Uterus (tissue), 3 donors: ENCODE measurements at regions not wholly inside any gene's neighbourhood (a gene's known extent, or its start where the extent isn't known, plus 50 kb on each side); places are given as distances from the start of the nearest gene placed in this dataset.

Experiments used
- DNase-seq, 2 donors: peaks; one replicate each; pipeline ENCODE4 v3.0.0-alpha.2; 2019 to 2020
- H3K27ac ChIP-seq, 2 donors: fragments of 200-600 bp; sonication (generic); 1 replicate in 1 of 2; 2 replicates in 1 of 2; pipeline ENCODE4 v1.5.1; 2016 to 2018
- H3K27me3 ChIP-seq, 2 donors: fragments of 200-600 bp; sonication (generic); one replicate each; pipeline ENCODE4 v1.5.1; 2018 to 2019; ENCODE audit warnings: control low read depth in 1 of 2
- H3K36me3 ChIP-seq, 2 donors: fragments of 200-600 bp; sonication (generic); one replicate each; pipeline ENCODE4 v1.5.1; 2019; ENCODE audit warnings: control low read depth in 1 of 2
- H3K4me1 ChIP-seq, 2 donors: fragments of 200-600 bp; sonication (generic); one replicate each; pipeline ENCODE4 v1.5.1; 2018 to 2019; ENCODE audit warnings: control low read depth in 1 of 2
- H3K4me3 ChIP-seq, 2 donors: fragments of 200-600 bp; sonication (generic); 1 replicate in 1 of 2; 2 replicates in 1 of 2; pipeline ENCODE4 v1.5.1; 2018 to 2019; ENCODE audit warnings: mild to moderate bottlenecking in 1 of 2
- H3K9me3 ChIP-seq, 2 donors: fragments of 200-600 bp; sonication (generic); one replicate each; pipeline ENCODE4 v1.5.1; 2019; ENCODE audit warnings: control low read depth in 1 of 2
- POLR2A ChIP-seq, 2 donors: fragments of 450-650 bp; IDR thresholded peaks; one replicate each; pipeline ENCODE4 v1.6.1; 2016; ENCODE audit warnings: antibody characterized with exemption in 2 of 2, mild to moderate bottlenecking in 1 of 2, moderate library complexity in 1 of 2
- intact Hi-C: fragments of 100-400 bp; cut with DNase I; formaldehyde crosslinking; loops from one replicate; pipeline ENCODE4 v1.15.1; 2023; ENCODE audit warnings: low total_unique reads
- TF ChIP-seq, protein P1 (sequence below), 4 experiments: fragments of 200-600 bp in 2 of 4; fragments of 450-650 bp in 2 of 4; sonication (generic) in 2 of 4; IDR thresholded peaks; one replicate each; pipeline ENCODE4 v1.5.1; 2016 to 2019; ENCODE audit warnings: antibody characterized with exemption in 4 of 4, mild to moderate bottlenecking in 2 of 4, moderate library complexity in 1 of 4
- donor health status: DM: yes; HTN: yes; CAD: no.

GRCh38 chr14:27063959-27064358 is 466.1 kb upstream of the NOVA1 start:
- Histone ChIP-seq H3K4me1 (no peaks in the 10 kb centered on the region), H3K9me3 (no peaks in the 10 kb centered on the region), H3K4me3 (no peak overlapping the region), H3K36me3 (no peaks in the 10 kb centered on the region), H3K27ac (no peak overlapping the region), H3K27me3 (peaks cover 0 to 3% of the 10 kb centered on the region in 2 donors)
- no peak for DNase-seq
- TF ChIP-seq, protein P1, sequence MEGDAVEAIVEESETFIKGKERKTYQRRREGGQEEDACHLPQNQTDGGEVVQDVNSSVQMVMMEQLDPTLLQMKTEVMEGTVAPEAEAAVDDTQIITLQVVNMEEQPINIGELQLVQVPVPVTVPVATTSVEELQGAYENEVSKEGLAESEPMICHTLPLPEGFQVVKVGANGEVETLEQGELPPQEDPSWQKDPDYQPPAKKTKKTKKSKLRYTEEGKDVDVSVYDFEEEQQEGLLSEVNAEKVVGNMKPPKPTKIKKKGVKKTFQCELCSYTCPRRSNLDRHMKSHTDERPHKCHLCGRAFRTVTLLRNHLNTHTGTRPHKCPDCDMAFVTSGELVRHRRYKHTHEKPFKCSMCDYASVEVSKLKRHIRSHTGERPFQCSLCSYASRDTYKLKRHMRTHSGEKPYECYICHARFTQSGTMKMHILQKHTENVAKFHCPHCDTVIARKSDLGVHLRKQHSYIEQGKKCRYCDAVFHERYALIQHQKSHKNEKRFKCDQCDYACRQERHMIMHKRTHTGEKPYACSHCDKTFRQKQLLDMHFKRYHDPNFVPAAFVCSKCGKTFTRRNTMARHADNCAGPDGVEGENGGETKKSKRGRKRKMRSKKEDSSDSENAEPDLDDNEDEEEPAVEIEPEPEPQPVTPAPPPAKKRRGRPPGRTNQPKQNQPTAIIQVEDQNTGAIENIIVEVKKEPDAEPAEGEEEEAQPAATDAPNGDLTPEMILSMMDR (IDR thresholded peaks at IDR 0.05), result no peak
- TF ChIP-seq POLR2A (IDR thresholded peaks at IDR 0.05), result no peak
- intact Hi-C loops, result no loop called here

- intact Hi-C loops, result no loop called here
- Histone ChIP-seq H3K27me3 (no peaks in the 10 kb centered on the region), H3K9me3 (no peaks in the 10 kb centered on the region), H3K4me1 (no peaks in the 10 kb centered on the region), H3K4me3 (no peak overlapping the region), H3K27ac (no peak overlapping the region), H3K36me3 (no peaks in the 10 kb centered on the region)
- DNase-seq, result no peak
- TF ChIP-seq, protein P1 (IDR thresholded peaks at IDR 0.05), result no peak
These were observed 468.1 kb upstream of the NOVA1 start for GRCh38 chr14:27065886-27066285.

DNA sequence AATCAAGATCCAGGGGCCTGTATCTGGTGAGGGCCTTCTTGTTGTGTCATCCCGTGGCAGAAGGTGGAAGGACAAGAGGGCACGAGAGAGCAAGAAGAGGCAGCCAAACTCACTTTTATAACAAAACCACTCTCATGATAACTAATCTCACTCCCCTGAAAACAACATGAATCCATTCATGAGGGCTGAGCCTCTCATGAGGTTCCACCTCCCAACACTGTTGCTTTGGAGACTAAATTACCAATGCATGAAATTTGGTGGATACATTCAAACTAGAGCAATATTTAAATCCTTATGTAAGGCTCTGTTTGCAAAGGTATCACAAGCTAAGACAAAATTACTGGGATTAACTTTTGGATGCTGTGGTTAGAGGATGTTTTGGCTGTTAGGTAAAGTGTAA is 470.1 kb upstream of the NOVA1 start:
- no peak for DNase-seq
- no peak overlapping the region for H3K4me3 ChIP-seq
- H3K9me3 ChIP-seq, result no peaks in the 10 kb centered on the region
- H3K36me3 ChIP-seq, result no peaks in the 10 kb centered on the region
- TF ChIP-seq, protein P1 (IDR thresholded peaks at IDR 0.05), result no peak
- no peak for TF ChIP-seq POLR2A (IDR thresholded peaks at IDR 0.05)
- no peaks in the 10 kb centered on the region for H3K4me1 ChIP-seq
- no peaks in the 10 kb centered on the region for H3K27me3 ChIP-seq
- no peak overlapping the region for H3K27ac ChIP-seq
- intact Hi-C loops, result no loop called here

DNA sequence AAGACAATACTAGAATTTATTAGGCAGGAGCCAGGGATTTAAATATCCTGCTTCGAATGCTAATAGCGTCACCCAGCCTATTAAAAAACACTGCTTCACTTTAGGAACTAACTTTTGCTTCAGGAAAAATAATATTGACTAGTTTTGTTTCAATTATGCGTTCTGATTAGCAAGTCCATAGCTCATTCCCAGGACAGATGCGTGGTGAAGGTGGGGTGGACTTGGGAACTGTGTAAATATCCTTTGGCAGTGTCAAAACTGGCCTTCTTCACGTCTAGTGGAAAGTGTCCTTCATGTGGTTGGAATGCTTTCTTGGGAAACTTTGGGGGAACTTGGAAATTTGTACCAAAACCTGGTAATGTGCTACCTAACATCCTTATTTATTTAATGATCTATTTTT is 474.8 kb upstream of the NOVA1 start:
- DNase-seq, result no peak

GRCh38 chr14:27075503-27075902 is 477.7 kb upstream of the NOVA1 start:
- no peak overlapping the region for H3K27ac ChIP-seq
- intact Hi-C loops, result no loop called here
- H3K36me3 ChIP-seq, result no peaks in the 10 kb centered on the region
- no peaks in the 10 kb centered on the region for H3K9me3 ChIP-seq
- no peaks in the 10 kb centered on the region for H3K4me1 ChIP-seq
- TF ChIP-seq, protein P1 (IDR thresholded peaks at IDR 0.05), result no peak
- TF ChIP-seq POLR2A (IDR thresholded peaks at IDR 0.05), result no peak
- no peak for DNase-seq
- no peak overlapping the region for H3K4me3 ChIP-seq
- no peaks in the 10 kb centered on the region for H3K27me3 ChIP-seq

More for the DNA sequence above, 474.8 kb upstream of the NOVA1 start:
- intact Hi-C loops, result no loop called here
- H3K4me3 ChIP-seq, result no peak overlapping the region
- H3K36me3 ChIP-seq, result no peaks in the 10 kb centered on the region
- no peaks in the 10 kb centered on the region for H3K9me3 ChIP-seq
- no peaks in the 10 kb centered on the region for H3K4me1 ChIP-seq
- no peak overlapping the region for H3K27ac ChIP-seq
- H3K27me3 ChIP-seq, result no peaks in the 10 kb centered on the region
- TF ChIP-seq POLR2A (IDR thresholded peaks at IDR 0.05), result no peak
- TF ChIP-seq, protein P1 (IDR thresholded peaks at IDR 0.05), result no peak
